Coronary artery (tissue), 2 donors: ENCODE measurements at regions not wholly inside any gene's neighbourhood (a gene's known extent, or its start where the extent isn't known, plus 50 kb on each side); places are given as distances from the start of the nearest gene placed in this dataset.

Experiments used
- DNase-seq: peaks from one replicate; pipeline ENCODE4 v3.0.0-alpha.2; 2017; ENCODE audit warnings: low spot score
- H3K27ac ChIP-seq, 2 donors: fragments of 200-600 bp; sonication (generic); one replicate each; pipeline ENCODE4 v1.5.1; 2016 to 2019
- H3K4me3 ChIP-seq: fragments of 200-600 bp; sonication (generic); 2 replicates; pipeline ENCODE4 v1.5.1; 2016; ENCODE audit warnings: mild to moderate bottlenecking, moderate library complexity
- CTCF ChIP-seq: fragments of 200-600 bp; sonication (generic); IDR thresholded peaks from one replicate; pipeline ENCODE4 v1.5.1; 2019; ENCODE audit warnings: antibody characterized with exemption

GRCh38 chr17:33602981-33603380 lies 309.9 kb upstream of the ASIC2 start:
- no peak overlapping the region for H3K27ac ChIP-seq
- no peak for DNase-seq
- no peak overlapping the region for H3K4me3 ChIP-seq
- TF ChIP-seq CTCF, result no peak

GRCh38 chr17:33603789-33604188 lies 310.7 kb upstream of the ASIC2 start:
- H3K4me3 ChIP-seq, result no peak overlapping the region
- TF ChIP-seq CTCF, result no peak
- no peak for DNase-seq
- no peak overlapping the region for H3K27ac ChIP-seq

GRCh38 chr17:33611532-33611931 lies 318.4 kb upstream of the ASIC2 start:
- TF ChIP-seq CTCF, result no peak
- DNase-seq, result no peak
- no peak overlapping the region for H3K4me3 ChIP-seq
- no peak overlapping the region for H3K27ac ChIP-seq

- TF ChIP-seq CTCF, result no peak
- Histone ChIP-seq H3K4me3 (no peak overlapping the region), H3K27ac (no peak overlapping the region)
- DNase-seq, result no peak
These were observed 322.8 kb upstream of the ASIC2 start for GRCh38 chr17:33615861-33616260.

- Histone ChIP-seq H3K27ac (peak overlapping the region; percentile 63 to 71), H3K4me3 (no peak overlapping the region)
- no peak for TF ChIP-seq CTCF
- DNase-seq, result no peak
These were observed 330.7 kb upstream of the ASIC2 start for GRCh38 chr17:33623841-33624240.

GRCh38 chr17:33628500-33629346 lies 335.6 kb upstream of the ASIC2 start:
- no peak for TF ChIP-seq CTCF
- Histone ChIP-seq H3K27ac (peak overlapping the region in 1 of 2 donors; percentile 15), H3K4me3 (no peak overlapping the region)
- no peak for DNase-seq

GRCh38 chr17:33633446-33633845 lies 340.4 kb upstream of the ASIC2 start:
- no peak for DNase-seq
- Histone ChIP-seq H3K27ac (no peak overlapping the region), H3K4me3 (no peak overlapping the region)
- TF ChIP-seq CTCF, result no peak
